ENCODE measurements at regions not wholly inside any gene's neighbourhood (a gene's known extent, or its start where the extent isn't known, plus 50 kb on each side); places are given as distances from the start of the nearest gene placed in this dataset.

- no peak overlapping the region for H3K27ac ChIP-seq
- no peak overlapping the region for H3K4me3 ChIP-seq
- 82 to 88% methylated on average over 3 of the region's 3 CpGs for WGBS, 2 donors
- intact Hi-C loops (cut with DNase I): no loop called here
- no peak for DNase-seq
- no peak for TF ChIP-seq POLR2A (IDR thresholded peaks at IDR 0.05)
- TF ChIP-seq CTCF (IDR thresholded peaks at IDR 0.05): no peak
- H3K9me3 ChIP-seq: peaks cover 0 to 10% (median 0%) of the 10 kb centered on the region in 3 donors
- no peaks in the 10 kb centered on the region for H3K27me3 ChIP-seq
- no peaks in the 10 kb centered on the region for H3K36me3 ChIP-seq (replicated peaks in 1 of 2; ENCODE audit: insufficient read depth in 1 of 2, low read depth in 2 of 2)
- ATAC-seq: no peak
- H3K4me1 ChIP-seq: no peaks in the 10 kb centered on the region
Observed at GRCh38 chr6:55034752-55035151, 139.6 kb upstream of the HCRTR2 start.

GRCh38 chr6:55040102-55040848 lies 134.0 kb upstream of the HCRTR2 start:
- TF ChIP-seq POLR2A (IDR thresholded peaks at IDR 0.05): no peak
- TF ChIP-seq CTCF (IDR thresholded peaks at IDR 0.05): no peak
- ATAC-seq: no peak

GRCh38 chr6:55046869-55047422 lies 127.4 kb upstream of the HCRTR2 start:
- DNase-seq (peak in 2 of 4 donors; percentile 20 to 33), ATAC-seq (peak; percentile 42)
- 23 to 37% methylated on average over 4 of the region's 4 CpGs for WGBS, 2 donors
- no peaks in the 10 kb centered on the region for H3K27me3 ChIP-seq
- H3K36me3 ChIP-seq (replicated peaks in 1 of 2; ENCODE audit: insufficient read depth in 1 of 2, low read depth in 2 of 2): no peaks in the 10 kb centered on the region
- no peak overlapping the region for H3K4me3 ChIP-seq
- no peaks in the 10 kb centered on the region for H3K9me3 ChIP-seq
- H3K27ac ChIP-seq: no peak overlapping the region
- peaks cover 7% of the 10 kb centered on the region for H3K4me1 ChIP-seq
- intact Hi-C loops (cut with DNase I): no loop called here
- TF ChIP-seq POLR2A (IDR thresholded peaks at IDR 0.05): no peak
- no peak for TF ChIP-seq CTCF (IDR thresholded peaks at IDR 0.05)

More at GRCh38 chr6:55040102-55040848, 134.0 kb upstream of the HCRTR2 start:
- Histone ChIP-seq H3K4me1 (no peaks in the 10 kb centered on the region), H3K36me3 (replicated peaks in 1 of 2; ENCODE audit: insufficient read depth in 1 of 2, low read depth in 2 of 2) (no peaks in the 10 kb centered on the region), H3K27ac (no peak overlapping the region), H3K9me3 (no peaks in the 10 kb centered on the region), H3K27me3 (no peaks in the 10 kb centered on the region), H3K4me3 (no peak overlapping the region)
- no peak for DNase-seq
- 67 to 69% methylated on average over 3 of the region's 3 CpGs for WGBS, 2 donors
- intact Hi-C loops (cut with DNase I): no loop called here

GRCh38 chr6:55047451-55048044 lies 126.8 kb upstream of the HCRTR2 start:
- no peak for ATAC-seq

More at GRCh38 chr6:55047451-55048044, 126.8 kb upstream of the HCRTR2 start:
- no peak overlapping the region for H3K4me3 ChIP-seq
- H3K27me3 ChIP-seq: no peaks in the 10 kb centered on the region
- H3K27ac ChIP-seq: no peak overlapping the region
- H3K4me1 ChIP-seq: peaks cover 7% of the 10 kb centered on the region
- intact Hi-C loops (cut with DNase I): no loop called here
- H3K9me3 ChIP-seq: no peaks in the 10 kb centered on the region
- no peaks in the 10 kb centered on the region for H3K36me3 ChIP-seq (replicated peaks in 1 of 2; ENCODE audit: insufficient read depth in 1 of 2, low read depth in 2 of 2)
- 63 to 86% methylated on average over 2 of the region's 2 CpGs for WGBS, 2 donors
- TF ChIP-seq POLR2A (IDR thresholded peaks at IDR 0.05) (no peak), CTCF (IDR thresholded peaks at IDR 0.05) (no peak)
- DNase-seq: no peak
